HG03558 (cell line): ENCODE measurements at regions not wholly inside any gene's neighbourhood (a gene's known extent, or its start where the extent isn't known, plus 50 kb on each side); places are given as distances from the start of the nearest gene placed in this dataset.

Source experiments
- ATAC-seq: cut with Tn5 transposase; IDR thresholded peaks from one replicate; pipeline ENCODE4 v1.9.1; 2021; ENCODE audit warnings: moderate number of reproducible peaks; ENCODE audit not compliant: unreplicated experiment; ENCODE audit errors: extremely low read depth

- ATAC-seq = no peak
These were observed 277.9 kb upstream of the GADL1 start for GRCh38 chr3:31172336-31172735.

- no peak for ATAC-seq
These were observed 278.8 kb upstream of the GADL1 start for GRCh38 chr3:31173118-31173718.

- no peak for ATAC-seq
These were observed 279.6 kb upstream of the GADL1 start for GRCh38 chr3:31174079-31174478.

- no peak for ATAC-seq
These were observed 281.6 kb upstream of the GADL1 start for GRCh38 chr3:31176045-31176444.

- ATAC-seq = no peak
These were observed 284.0 kb upstream of the GADL1 start for GRCh38 chr3:31178467-31178866.

- ATAC-seq = no peak
These were observed 285.3 kb upstream of the GADL1 start for GRCh38 chr3:31179768-31180167.

GRCh38 chr3:31180274-31180673, 285.8 kb upstream of the GADL1 start:
- no peak for ATAC-seq

GRCh38 chr3:31181661-31182060, 287.2 kb upstream of the GADL1 start:
- no peak for ATAC-seq

- no peak for ATAC-seq
These were observed 288.2 kb upstream of the GADL1 start for GRCh38 chr3:31182661-31183060.

GRCh38 chr3:31184261-31185061, 290.0 kb upstream of the GADL1 start:
- ATAC-seq = no peak

- no peak for ATAC-seq
These were observed 290.5 kb upstream of the GADL1 start for GRCh38 chr3:31185062-31185357.

- ATAC-seq = no peak
These were observed 291.6 kb upstream of the GADL1 start for GRCh38 chr3:31186041-31186440.

GRCh38 chr3:31187380-31187779, 292.9 kb upstream of the GADL1 start:
- ATAC-seq = no peak

GRCh38 chr3:31188112-31188511, 293.7 kb upstream of the GADL1 start:
- ATAC-seq = no peak

GRCh38 chr3:31189330-31189729, 294.9 kb upstream of the GADL1 start:
- no peak for ATAC-seq

GRCh38 chr3:31189971-31190370, 295.5 kb upstream of the GADL1 start:
- ATAC-seq = no peak

- no peak for ATAC-seq
These were observed 296.9 kb upstream of the GADL1 start for GRCh38 chr3:31191354-31191753.

- ATAC-seq = no peak
These were observed 299.0 kb upstream of the GADL1 start for GRCh38 chr3:31193429-31193828.

- ATAC-seq = no peak
These were observed 299.4 kb upstream of the GADL1 start for GRCh38 chr3:31193871-31194270.

GRCh38 chr3:31196261-31196660, 301.8 kb upstream of the GADL1 start:
- ATAC-seq = no peak

- ATAC-seq = no peak
These were observed 302.5 kb upstream of the GADL1 start for GRCh38 chr3:31196881-31197364.

- no peak for ATAC-seq
These were observed 303.5 kb upstream of the GADL1 start for GRCh38 chr3:31197941-31198340.
